NCI-H345 treated with DMSO at 0.1 percent for 48 hours (cell line): ENCODE measurements at regions not wholly inside any gene's neighbourhood (a gene's known extent, or its start where the extent isn't known, plus 50 kb on each side); places are given as distances from the start of the nearest gene placed in this dataset.

Experiments used
- DNase-seq: peaks from one replicate; lab custom pipeline; 2025; ENCODE audit not compliant: unreplicated experiment; lab: John Stamatoyannopoulos, UW

- no peak for DNase-seq
These were observed 50.0 kb upstream of the BET1 start for GRCh38 chr7:94054130-94054529.

GRCh38 chr7:94055963-94056362 lies 51.8 kb upstream of the BET1 start:
- no peak for DNase-seq

- no peak for DNase-seq
These were observed 52.6 kb upstream of the BET1 start for GRCh38 chr7:94056796-94057207.

DNA sequence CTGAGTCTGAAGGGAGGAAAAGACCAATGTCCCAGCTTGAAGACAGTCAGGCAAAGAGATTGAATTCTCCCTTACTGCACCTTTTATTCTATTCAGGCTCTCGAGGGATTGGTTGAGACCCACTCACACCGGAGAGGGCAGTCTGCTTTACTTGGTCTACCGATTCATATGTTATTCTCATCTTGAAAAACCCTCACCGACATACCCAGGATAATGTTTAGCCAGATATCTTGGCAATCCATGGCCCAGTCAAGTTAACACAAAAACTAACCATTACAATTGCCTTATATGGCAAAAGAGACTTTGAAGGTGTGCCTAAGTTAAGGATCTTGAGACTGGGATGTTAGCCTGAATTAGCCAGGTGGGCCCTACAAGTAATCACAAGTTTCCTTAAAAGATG lies 53.8 kb upstream of the BET1 start:
- no peak for DNase-seq

DNA sequence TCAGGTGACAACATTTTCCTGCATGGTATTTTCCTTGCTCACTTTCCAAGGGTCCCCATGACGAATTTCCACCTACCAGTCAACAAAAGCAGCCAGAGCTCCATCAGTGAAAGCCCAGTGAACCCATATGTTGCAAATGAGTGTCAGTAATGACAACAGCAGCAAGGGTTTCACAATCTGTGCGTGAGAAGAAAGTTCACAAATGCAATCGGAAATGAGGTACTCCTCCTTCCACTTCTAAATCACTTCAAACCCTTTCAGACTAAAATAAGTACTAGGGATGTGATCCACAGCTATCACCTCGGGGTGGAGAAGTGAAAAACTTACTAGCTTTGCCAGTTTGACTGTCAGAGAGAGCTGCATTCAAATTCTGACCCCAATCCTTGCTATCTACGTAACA lies 55.6 kb upstream of the BET1 start:
- DNase-seq: no peak

- no peak for DNase-seq
These were observed 56.6 kb upstream of the BET1 start for GRCh38 chr7:94060752-94061151.

DNA sequence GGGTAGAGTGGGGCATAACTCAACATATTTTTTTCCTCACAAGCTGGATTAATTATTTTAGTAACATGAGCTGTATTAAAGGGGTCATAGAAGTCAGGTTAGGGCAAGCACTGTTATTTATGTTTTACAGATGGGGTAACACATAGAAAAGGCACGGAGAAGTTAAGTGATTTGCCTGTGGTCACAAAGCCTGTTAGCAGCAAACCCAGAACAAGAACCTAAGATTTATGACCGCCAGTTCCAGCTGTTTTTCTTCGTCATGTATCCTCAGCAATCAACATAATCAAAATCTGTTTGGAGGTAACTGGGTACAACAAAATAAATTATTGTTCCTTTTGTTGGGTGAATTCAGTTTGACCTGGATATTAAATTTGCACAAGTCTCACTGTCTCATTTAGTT lies 57.2 kb upstream of the BET1 start:
- no peak for DNase-seq

- no peak for DNase-seq
These were observed 58.2 kb upstream of the BET1 start for GRCh38 chr7:94062372-94062771.

- DNase-seq: no peak
These were observed 60.5 kb upstream of the BET1 start for GRCh38 chr7:94064541-94065191.

DNA sequence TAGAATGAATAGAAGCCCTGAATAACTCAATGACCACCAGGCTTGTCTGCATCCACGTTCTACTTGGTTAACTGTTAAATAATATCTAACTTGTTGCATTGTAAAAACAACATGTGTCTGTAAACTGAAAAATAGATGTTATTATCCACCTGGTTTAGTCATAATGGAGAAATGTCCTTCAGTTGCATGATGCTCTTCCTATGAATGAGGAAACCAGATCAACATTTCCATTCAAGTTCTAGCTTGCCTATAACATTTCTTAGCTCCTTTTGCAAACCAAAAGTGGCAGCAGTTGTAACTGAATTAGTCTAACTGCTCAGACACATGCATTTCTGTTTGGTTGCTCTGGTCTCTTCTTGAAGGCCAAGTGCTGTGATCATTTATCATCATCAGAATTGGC lies 62.9 kb upstream of the BET1 start:
- no peak for DNase-seq

DNA sequence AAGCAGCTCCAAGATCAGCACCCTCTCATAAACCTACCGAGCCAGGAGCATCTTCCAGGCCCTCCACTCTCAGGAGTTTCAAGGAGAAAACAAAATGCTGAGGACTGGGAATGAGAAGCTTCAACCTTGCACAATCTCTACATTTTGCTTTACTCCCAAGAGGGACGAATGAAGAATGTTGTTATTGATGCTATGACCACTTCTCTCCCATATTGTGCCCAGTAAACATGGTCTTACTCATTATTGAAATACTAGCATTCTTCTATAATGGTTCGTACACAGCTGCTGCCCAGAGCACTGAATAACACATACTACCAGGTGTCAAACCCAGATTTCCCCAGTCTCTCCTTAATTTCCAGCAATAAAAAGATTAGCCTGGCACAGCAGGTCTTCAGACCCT lies 63.4 kb upstream of the BET1 start:
- no peak for DNase-seq

GRCh38 chr7:94069162-94069739 lies 65.1 kb upstream of the BET1 start:
- DNase-seq: no peak

DNA sequence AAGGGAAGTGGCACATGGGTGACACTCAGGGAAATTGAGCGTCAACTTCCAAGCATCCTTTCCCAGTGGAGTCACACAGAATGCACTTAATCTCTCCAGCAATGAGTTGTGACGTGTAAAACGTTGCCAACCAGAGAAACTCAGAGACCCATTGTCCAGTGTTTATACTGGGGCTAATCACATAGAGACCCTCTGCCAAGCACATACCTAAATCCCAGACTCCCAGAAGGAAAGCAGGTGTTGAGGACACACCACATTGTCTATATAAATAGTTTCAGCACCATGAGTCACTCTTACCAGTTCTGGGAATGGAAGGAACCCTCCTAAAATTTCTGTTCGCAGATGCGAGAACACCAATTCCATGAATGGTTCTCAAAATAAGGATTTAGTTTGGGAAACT lies 76.4 kb upstream of the BET1 start:
- DNase-seq: no peak

- DNase-seq: no peak
These were observed 78.0 kb upstream of the BET1 start for GRCh38 chr7:94082126-94082525.

- DNase-seq: peak; percentile 75
These were observed 83.7 kb upstream of the BET1 start for GRCh38 chr7:94087664-94088352.

GRCh38 chr7:94088560-94088959 lies 84.4 kb upstream of the BET1 start:
- DNase-seq: no peak

- no peak for DNase-seq
These were observed 85.7 kb upstream of the BET1 start for GRCh38 chr7:94089806-94090205.

DNA sequence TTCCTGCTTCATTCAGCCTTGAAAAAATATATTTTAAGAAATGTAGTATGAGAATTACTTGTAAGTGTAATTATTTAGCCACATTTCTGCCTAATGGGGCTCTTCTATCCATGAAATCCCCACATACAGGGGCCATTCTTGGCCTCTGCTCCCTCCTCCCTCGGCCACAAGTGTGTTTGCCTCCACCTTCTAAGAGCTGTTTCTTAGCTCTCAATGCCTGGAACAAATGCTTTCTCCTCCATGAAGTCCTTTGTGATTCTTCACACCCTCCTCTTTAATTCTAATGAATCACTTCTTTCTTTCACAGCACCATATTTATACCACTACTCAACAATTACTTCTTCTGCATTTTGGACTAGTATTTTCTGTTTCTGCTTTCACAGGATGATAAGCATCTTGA lies 88.8 kb upstream of the BET1 start:
- no peak for DNase-seq

- DNase-seq: no peak
These were observed 90.1 kb upstream of the BET1 start for GRCh38 chr7:94094298-94094697.

DNA sequence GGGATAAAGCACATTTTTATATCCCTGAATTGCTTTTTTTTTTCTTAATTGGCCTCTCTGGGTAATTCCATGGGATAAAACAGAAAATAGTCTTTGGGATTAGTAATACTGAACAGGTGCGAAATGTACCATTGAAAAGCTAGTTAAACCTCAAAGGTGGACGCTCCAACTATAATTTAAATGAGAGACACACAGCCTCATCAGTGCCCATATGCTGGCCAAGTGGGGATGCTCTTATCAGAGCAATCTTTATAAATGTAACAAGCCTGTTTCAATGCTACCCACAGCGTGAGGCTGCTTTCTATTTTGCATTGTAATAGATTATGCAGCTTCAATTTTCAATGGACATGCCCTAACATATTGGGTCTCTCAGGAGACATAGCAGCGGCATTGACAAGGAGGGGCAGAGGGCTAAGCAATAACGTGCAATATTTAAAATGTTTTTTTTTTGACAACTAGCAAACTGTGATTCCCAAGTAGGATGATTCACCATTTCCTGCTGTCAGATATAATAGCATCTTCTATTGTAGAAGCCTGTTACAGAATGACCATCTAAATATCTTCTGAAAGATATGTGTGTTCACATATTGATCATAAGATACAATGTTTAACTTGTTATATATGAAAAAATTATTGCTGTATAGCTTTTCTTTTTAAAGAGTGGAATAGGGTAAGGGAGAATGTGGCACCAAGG lies 91.3 kb upstream of the BET1 start:
- DNase-seq: no peak

GRCh38 chr7:94099679-94100078 lies 95.5 kb upstream of the BET1 start:
- no peak for DNase-seq

GRCh38 chr7:94100723-94101345 lies 96.7 kb upstream of the BET1 start:
- no peak for DNase-seq
